ENCODE measurements at regions not wholly inside any gene's neighbourhood (a gene's known extent, or its start where the extent isn't known, plus 50 kb on each side); places are given as distances from the start of the nearest gene placed in this dataset.

- TF ChIP-seq, protein P1, sequence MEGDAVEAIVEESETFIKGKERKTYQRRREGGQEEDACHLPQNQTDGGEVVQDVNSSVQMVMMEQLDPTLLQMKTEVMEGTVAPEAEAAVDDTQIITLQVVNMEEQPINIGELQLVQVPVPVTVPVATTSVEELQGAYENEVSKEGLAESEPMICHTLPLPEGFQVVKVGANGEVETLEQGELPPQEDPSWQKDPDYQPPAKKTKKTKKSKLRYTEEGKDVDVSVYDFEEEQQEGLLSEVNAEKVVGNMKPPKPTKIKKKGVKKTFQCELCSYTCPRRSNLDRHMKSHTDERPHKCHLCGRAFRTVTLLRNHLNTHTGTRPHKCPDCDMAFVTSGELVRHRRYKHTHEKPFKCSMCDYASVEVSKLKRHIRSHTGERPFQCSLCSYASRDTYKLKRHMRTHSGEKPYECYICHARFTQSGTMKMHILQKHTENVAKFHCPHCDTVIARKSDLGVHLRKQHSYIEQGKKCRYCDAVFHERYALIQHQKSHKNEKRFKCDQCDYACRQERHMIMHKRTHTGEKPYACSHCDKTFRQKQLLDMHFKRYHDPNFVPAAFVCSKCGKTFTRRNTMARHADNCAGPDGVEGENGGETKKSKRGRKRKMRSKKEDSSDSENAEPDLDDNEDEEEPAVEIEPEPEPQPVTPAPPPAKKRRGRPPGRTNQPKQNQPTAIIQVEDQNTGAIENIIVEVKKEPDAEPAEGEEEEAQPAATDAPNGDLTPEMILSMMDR (optimal IDR thresholded peaks at IDR 0.05 in 1 of 3, IDR thresholded peaks at IDR 0.05 in 1 of 3, conservative IDR thresholded peaks at IDR 0.05 in 1 of 3; ENCODE audit: extremely low read depth in 1 of 3, insufficient read depth in 2 of 3, low read length in 3 of 3) = no peak
- TF ChIP-seq EZH2 (IDR thresholded peaks at IDR 0.05; ENCODE audit: low read length) = no peak
Observed at GRCh38 chr12:60842181-60842580, 1246.4 kb downstream of the SLC16A7 start.
